HEK293T (cell line): ENCODE measurements at regions not wholly inside any gene's neighbourhood (a gene's known extent, or its start where the extent isn't known, plus 50 kb on each side); places are given as distances from the start of the nearest gene placed in this dataset.

Experiments
- FOXM1 ChIP-seq: fragments of 450-650 bp; IDR thresholded peaks from 2 replicates; pipeline ENCODE4 v1.6.1; 2017; ENCODE audit warnings: mild to moderate bottlenecking, borderline replicate concordance
- HDGF ChIP-seq: fragments of 450-650 bp; IDR thresholded peaks from 2 replicates; pipeline ENCODE4 v1.6.1; 2017; ENCODE audit warnings: antibody characterized with exemption, borderline replicate concordance
- SP1 ChIP-seq: fragments of 450-650 bp; IDR thresholded peaks from 2 replicates; pipeline ENCODE4 v1.6.1; 2017
- TARDBP ChIP-seq: fragments of 450-650 bp; IDR thresholded peaks from 2 replicates; pipeline ENCODE4 v1.6.1; 2016

- no peak for TF ChIP-seq HDGF
- TF ChIP-seq SP1, result no peak
- no peak for TF ChIP-seq TARDBP
- no peak for TF ChIP-seq FOXM1
Observed at GRCh38 chr1:72662918-72663317, 380.6 kb upstream of the NEGR1 start.
